Activated CD4-positive, alpha-beta memory T cell treated with anti-CD3 and anti-CD28 coated beads for 36 hours (primary cell): ENCODE measurements at regions not wholly inside any gene's neighbourhood (a gene's known extent, or its start where the extent isn't known, plus 50 kb on each side); places are given as distances from the start of the nearest gene placed in this dataset.
"Not testable (repeated sequence)": the region's sequence is repeated elsewhere in the genome, so short reads cannot be mapped to it uniquely, and the experiment has no call there.

Source experiments
- CTCF ChIA-PET: fragments of 350-600 bp; sonication (Branson Sonifier 250); formaldehyde crosslinking; loops from one replicate; lab custom pipeline; 2021; ENCODE audit warnings: antibody characterized with exemption, inconsistent platforms; lab: Charles Lee
- POLR2A ChIA-PET: fragments of 350-600 bp; sonication (Branson Sonifier 250); formaldehyde crosslinking; loops from one replicate; lab custom pipeline; 2021; ENCODE audit warnings: antibody characterized with exemption; lab: Charles Lee
- DNase-seq: peaks from one replicate; pipeline ENCODE4 v3.0.0-alpha.2; 2020
- H3K27ac Mint-ChIP-seq: one replicate; pipeline ENCODE4 v1.8.0; 2021; ENCODE audit warnings: mixed read lengths
- H3K27me3 Mint-ChIP-seq: one replicate; pipeline ENCODE4 v1.8.0; 2021; ENCODE audit warnings: mixed read lengths
- H3K36me3 Mint-ChIP-seq: one replicate; pipeline ENCODE4 v1.8.0; 2021; ENCODE audit warnings: mixed read lengths
- H3K4me1 Mint-ChIP-seq: one replicate; pipeline ENCODE4 v1.8.0; 2021; ENCODE audit warnings: low read depth, mixed read lengths
- H3K4me3 Mint-ChIP-seq: one replicate; pipeline ENCODE4 v1.8.0; 2021; ENCODE audit warnings: mild to moderate bottlenecking, mixed read lengths
- H3K9me3 Mint-ChIP-seq: one replicate; pipeline ENCODE4 v1.8.0; 2021; ENCODE audit warnings: mixed read lengths
- intact Hi-C: fragments of 100-400 bp; cut with micrococcal nuclease; formaldehyde crosslinking; loops from one replicate; pipeline ENCODE4 v1.15.1; 2023

- CTCF ChIA-PET = interaction anchor here (0.6 kb wide), 1 partner anchor 51 kb away, joined by 3 read pairs; no protein-coding TSS in a partner anchor
- H3K9me3 Mint-ChIP-seq, intact Hi-C loops, POLR2A ChIA-PET, H3K36me3 Mint-ChIP-seq, H3K4me3 Mint-ChIP-seq, H3K27ac Mint-ChIP-seq, H3K4me1 Mint-ChIP-seq, DNase-seq: not testable (repeated sequence)
- peaks cover 11% of the 10 kb centered on the region for H3K27me3 Mint-ChIP-seq
Measured at GRCh38 chr14:34381304-34381703, 80.7 kb downstream of the SPTSSA start.

- intact Hi-C loops = no loop called here
- no peaks in the 10 kb centered on the region for H3K9me3 Mint-ChIP-seq
- no peak overlapping the region for H3K4me3 Mint-ChIP-seq
- ChIA-PET CTCF (no interaction called here), POLR2A (no interaction called here)
- no peaks in the 10 kb centered on the region for H3K36me3 Mint-ChIP-seq
- H3K27me3 Mint-ChIP-seq = peaks cover 7% of the 10 kb centered on the region
- no peak overlapping the region for H3K27ac Mint-ChIP-seq
- DNase-seq = no peak
- no peaks in the 10 kb centered on the region for H3K4me1 Mint-ChIP-seq
Measured at GRCh38 chr14:34380471-34380845, 81.6 kb downstream of the SPTSSA start.

- Mint-ChIP-seq H3K4me3 (no peak overlapping the region), H3K9me3 (no peaks in the 10 kb centered on the region), H3K4me1 (no peaks in the 10 kb centered on the region), H3K36me3 (no peaks in the 10 kb centered on the region), H3K27me3 (peaks cover 7% of the 10 kb centered on the region), H3K27ac (no peak overlapping the region)
- intact Hi-C loops = no loop called here
- ChIA-PET CTCF (no interaction called here), POLR2A (no interaction called here)
- no peak for DNase-seq
Measured at GRCh38 chr14:34379816-34380470, 82.1 kb downstream of the SPTSSA start.

- Mint-ChIP-seq H3K4me3 (no peak overlapping the region), H3K36me3 (no peaks in the 10 kb centered on the region), H3K27me3 (no peaks in the 10 kb centered on the region), H3K4me1 (no peaks in the 10 kb centered on the region), H3K27ac (no peak overlapping the region), H3K9me3 (no peaks in the 10 kb centered on the region)
- POLR2A ChIA-PET = no interaction called here
- intact Hi-C loops = no loop called here
- CTCF ChIA-PET = no interaction called here
- no peak for DNase-seq
Measured at GRCh38 chr14:34376649-34377267, 85.3 kb downstream of the SPTSSA start.

GRCh38 chr14:34374998-34375740 is 86.9 kb downstream of the SPTSSA start:
- Mint-ChIP-seq H3K27ac (no peak overlapping the region), H3K4me1 (no peaks in the 10 kb centered on the region), H3K9me3 (no peaks in the 10 kb centered on the region), H3K4me3 (no peak overlapping the region), H3K27me3 (no peaks in the 10 kb centered on the region), H3K36me3 (no peaks in the 10 kb centered on the region)
- intact Hi-C loops = no loop called here
- POLR2A ChIA-PET = no interaction called here
- no peak for DNase-seq
- CTCF ChIA-PET = interaction anchor here (2.1 kb wide), 1 partner anchor 52 kb away, joined by 6 read pairs; no protein-coding TSS in a partner anchor

- Mint-ChIP-seq H3K27ac (no peak overlapping the region), H3K27me3 (no peaks in the 10 kb centered on the region), H3K4me3 (no peak overlapping the region), H3K36me3 (no peaks in the 10 kb centered on the region), H3K4me1 (no peaks in the 10 kb centered on the region), H3K9me3 (no peaks in the 10 kb centered on the region)
- ChIA-PET POLR2A (no interaction called here), CTCF (no interaction called here)
- DNase-seq = no peak
- intact Hi-C loops = no loop called here
Measured at GRCh38 chr14:34373191-34373590, 88.8 kb downstream of the SPTSSA start.

GRCh38 chr14:34372786-34373185 is 89.3 kb downstream of the SPTSSA start:
- H3K4me1 Mint-ChIP-seq = no peaks in the 10 kb centered on the region
- H3K27me3 Mint-ChIP-seq = no peaks in the 10 kb centered on the region
- H3K36me3 Mint-ChIP-seq = no peaks in the 10 kb centered on the region
- H3K4me3 Mint-ChIP-seq = no peak overlapping the region
- H3K9me3 Mint-ChIP-seq = no peaks in the 10 kb centered on the region
- intact Hi-C loops = no loop called here
- no peak for DNase-seq
- CTCF ChIA-PET = interaction anchor here (1.2 kb wide), 1 partner anchor 580 kb away, joined by 3 read pairs; no protein-coding TSS in a partner anchor
- POLR2A ChIA-PET = interaction anchor here (0.6 kb wide), 1 partner anchor 1637 kb away, joined by 3 read pairs; no protein-coding TSS in a partner anchor
- H3K27ac Mint-ChIP-seq = no peak overlapping the region

- Mint-ChIP-seq H3K9me3 (no peaks in the 10 kb centered on the region), H3K27me3 (peaks cover 4% of the 10 kb centered on the region)
Measured at GRCh38 chr14:34369648-34370030, 92.4 kb downstream of the SPTSSA start.

GRCh38 chr14:34368971-34369647 is 92.9 kb downstream of the SPTSSA start:
- intact Hi-C loops = no loop called here
- ChIA-PET POLR2A (no interaction called here), CTCF (interaction anchor here (0.6 kb wide), 1 partner anchor 136 kb away, joined by 4 read pairs; no protein-coding TSS in a partner anchor)
- H3K27ac Mint-ChIP-seq = no peak overlapping the region
- H3K4me1 Mint-ChIP-seq = no peaks in the 10 kb centered on the region
- H3K27me3 Mint-ChIP-seq = peaks cover 7% of the 10 kb centered on the region
- no peak overlapping the region for H3K4me3 Mint-ChIP-seq
- DNase-seq = no peak
- H3K9me3 Mint-ChIP-seq = no peaks in the 10 kb centered on the region
- no peaks in the 10 kb centered on the region for H3K36me3 Mint-ChIP-seq

More at GRCh38 chr14:34369648-34370030, 92.4 kb downstream of the SPTSSA start:
- POLR2A ChIA-PET = no interaction called here
- Mint-ChIP-seq H3K4me1 (no peaks in the 10 kb centered on the region), H3K27ac (no peak overlapping the region), H3K36me3 (no peaks in the 10 kb centered on the region), H3K4me3 (no peak overlapping the region)
- intact Hi-C loops = no loop called here
- DNase-seq = no peak
- CTCF ChIA-PET = interaction anchor here (0.6 kb wide), 1 partner anchor 135 kb away, joined by 4 read pairs; no protein-coding TSS in a partner anchor

GRCh38 chr14:34368115-34368970 is 93.7 kb downstream of the SPTSSA start:
- CTCF ChIA-PET = no interaction called here

GRCh38 chr14:34365309-34365915 is 96.6 kb downstream of the SPTSSA start:
- Mint-ChIP-seq H3K9me3 (no peaks in the 10 kb centered on the region), H3K4me1 (no peaks in the 10 kb centered on the region), H3K27me3 (peaks cover 13% of the 10 kb centered on the region), H3K36me3 (no peaks in the 10 kb centered on the region), H3K27ac (no peak overlapping the region), H3K4me3 (no peak overlapping the region)
- no peak for DNase-seq
- CTCF ChIA-PET = interaction anchor here (0.7 to 1.1 kb wide), 2 partner anchors 36 to 62 kb away, joined by 3 to 4 read pairs; no protein-coding TSS in a partner anchor
- intact Hi-C loops = no loop called here
- POLR2A ChIA-PET = no interaction called here

More at GRCh38 chr14:34368115-34368970, 93.7 kb downstream of the SPTSSA start:
- H3K27ac Mint-ChIP-seq = no peak overlapping the region
- H3K9me3 Mint-ChIP-seq = no peaks in the 10 kb centered on the region
- H3K27me3 Mint-ChIP-seq = peaks cover 9% of the 10 kb centered on the region
- POLR2A ChIA-PET = no interaction called here
- H3K36me3 Mint-ChIP-seq = no peaks in the 10 kb centered on the region
- no peaks in the 10 kb centered on the region for H3K4me1 Mint-ChIP-seq
- intact Hi-C loops = no loop called here
- H3K4me3 Mint-ChIP-seq = no peak overlapping the region
- DNase-seq = no peak
